GM12872 (cell line): ENCODE measurements at regions not wholly inside any gene's neighbourhood (a gene's known extent, or its start where the extent isn't known, plus 50 kb on each side); places are given as distances from the start of the nearest gene placed in this dataset.

ENCODE experiments used
- CTCF ChIP-seq: IDR thresholded peaks from 3 replicates; pipeline ENCODE4 v1.5.1; 2011; ENCODE audit warnings: low read depth, mild to moderate bottlenecking, low read length, moderate library complexity; ENCODE audit not compliant: insufficient read depth

GRCh38 chr2:80854831-80855230 is 550.3 kb upstream of the LRRTM1 start:
- no peak for TF ChIP-seq CTCF

GRCh38 chr2:80852808-80853139 is 548.2 kb upstream of the LRRTM1 start:
- no peak for TF ChIP-seq CTCF

- no peak for TF ChIP-seq CTCF
Observed at GRCh38 chr2:80852079-80852807, 547.7 kb upstream of the LRRTM1 start.

GRCh38 chr2:80830891-80831290 is 526.3 kb upstream of the LRRTM1 start:
- no peak for TF ChIP-seq CTCF

- TF ChIP-seq CTCF, result no peak
Observed at GRCh38 chr2:80822999-80823398, 518.4 kb upstream of the LRRTM1 start.

GRCh38 chr2:80815259-80815658 is 510.7 kb upstream of the LRRTM1 start:
- no peak for TF ChIP-seq CTCF

GRCh38 chr2:80786584-80786983 is 482.0 kb upstream of the LRRTM1 start:
- TF ChIP-seq CTCF, result no peak
